GM23338 (cell line): ENCODE measurements at regions not wholly inside any gene's neighbourhood (a gene's known extent, or its start where the extent isn't known, plus 50 kb on each side); places are given as distances from the start of the nearest gene placed in this dataset.
"Not testable (repeated sequence)": the region's sequence is repeated elsewhere in the genome, so short reads cannot be mapped to it uniquely, and the experiment has no call there.

Experiments used
- ATAC-seq: fragments of 200-7000 bp; cut with Tn5 transposase; 3 replicates; pipeline ENCODE4 v1.9.1; 2020
- DNase-seq: peaks from one replicate; pipeline ENCODE4 v3.0.0-alpha.2; 2015; ENCODE audit warnings: low spot score
- H2AFZ ChIP-seq: fragments of 200-600 bp; sonication (generic); 2 replicates; pipeline ENCODE4 v1.8.0; 2016; ENCODE audit warnings: antibody characterized with exemption, mild to moderate bottlenecking, moderate library complexity
- H3F3A ChIP-seq: fragments of 200-600 bp; sonication (generic); replicated peaks from 2 replicates; pipeline ENCODE4 v1.8.0; 2017; ENCODE audit warnings: antibody characterized with exemption, mixed run types, low read depth
- H3K27ac ChIP-seq: fragments of 200-600 bp; sonication (generic); 2 replicates; pipeline ENCODE4 v1.6.1; 2016; ENCODE audit warnings: low read depth
- H3K27me3 ChIP-seq: fragments of 200-600 bp; sonication (generic); 2 replicates; pipeline ENCODE4 v1.8.0; 2016; ENCODE audit warnings: mild to moderate bottlenecking, mixed run types, moderate library complexity; ENCODE audit not compliant: insufficient read depth
- H3K36me3 ChIP-seq: fragments of 200-600 bp; sonication (generic); 2 replicates; pipeline ENCODE4 v1.8.0; 2016; ENCODE audit warnings: mild to moderate bottlenecking; ENCODE audit not compliant: insufficient read depth
- H3K4me1 ChIP-seq: fragments of 200-600 bp; sonication (generic); 2 replicates; pipeline ENCODE4 v1.8.0; 2016; ENCODE audit warnings: mild to moderate bottlenecking, moderate library complexity; ENCODE audit not compliant: insufficient read depth
- H3K4me2 ChIP-seq: fragments of 200-600 bp; sonication (generic); 2 replicates; pipeline ENCODE4 v1.7.1; 2017; ENCODE audit warnings: mixed run types
- H3K4me3 ChIP-seq: fragments of 200-600 bp; sonication (generic); 2 replicates; pipeline ENCODE4 v1.6.1; 2016; ENCODE audit warnings: mixed run types
- H3K79me2 ChIP-seq: fragments of 200-600 bp; sonication (generic); replicated peaks from 2 replicates; pipeline ENCODE4 v1.8.0; 2017; ENCODE audit warnings: mild to moderate bottlenecking; ENCODE audit not compliant: insufficient read depth
- H3K9me2 ChIP-seq: fragments of 200-600 bp; sonication (generic); 2 replicates; pipeline ENCODE4 v1.8.0; 2017; ENCODE audit not compliant: insufficient read depth
- H4K20me1 ChIP-seq: fragments of 200-600 bp; sonication (generic); replicated peaks from 2 replicates; pipeline ENCODE4 v1.8.0; 2017; ENCODE audit warnings: mild to moderate bottlenecking; ENCODE audit not compliant: insufficient read depth
- H3K27ac Mint-ChIP-seq: 2 replicates; pipeline ENCODE4 v1.8.0; 2020; ENCODE audit warnings: inconsistent platforms, mild to moderate bottlenecking, moderate library complexity, mixed read lengths
- H3K27me3 Mint-ChIP-seq: 3 replicates; pipeline ENCODE4 v1.8.0; 2022; ENCODE audit warnings: low read depth, mild to moderate bottlenecking, moderate library complexity, mixed read lengths, inconsistent platforms; ENCODE audit not compliant: insufficient read depth, poor library complexity
- H3K36me3 Mint-ChIP-seq: 3 replicates; pipeline ENCODE4 v1.8.0; 2021; ENCODE audit warnings: low read depth, mild to moderate bottlenecking, inconsistent platforms, moderate library complexity, mixed read lengths
- H3K4me1 Mint-ChIP-seq: 3 replicates; pipeline ENCODE4 v1.8.0; 2020; ENCODE audit warnings: mild to moderate bottlenecking, inconsistent platforms, mixed read lengths
- H3K4me3 Mint-ChIP-seq: 3 replicates; pipeline ENCODE4 v1.8.0; 2021; ENCODE audit warnings: moderate library complexity, mild to moderate bottlenecking, inconsistent platforms, mixed read lengths
- H3K9me3 Mint-ChIP-seq: 3 replicates; pipeline ENCODE4 v1.8.0; 2020; ENCODE audit warnings: moderate library complexity, mild to moderate bottlenecking, inconsistent platforms, mixed read lengths
- CREB1 ChIP-seq: fragments of 250-450 bp; sonication (Bioruptor Pico); IDR thresholded peaks from 2 replicates; pipeline ENCODE4 v1.5.0; 2020; ENCODE audit warnings: low read depth, mild to moderate bottlenecking, moderate library complexity
- ETS1 ChIP-seq: IDR thresholded peaks from 2 replicates; pipeline ENCODE4 v1.6.1; 2016; ENCODE audit warnings: antibody characterized with exemption
- EZH2 ChIP-seq: fragments of 200-600 bp; sonication (generic); IDR thresholded peaks from one replicate; pipeline ENCODE4 v1.8.0; 2017; ENCODE audit warnings: antibody characterized with exemption, mild to moderate bottlenecking, low read depth; ENCODE audit not compliant: unreplicated experiment
- JUNB ChIP-seq: IDR thresholded peaks from one replicate; pipeline ENCODE4 v1.6.1; 2016; ENCODE audit warnings: antibody characterized with exemption; ENCODE audit not compliant: unreplicated experiment
- NANOG ChIP-seq: IDR thresholded peaks from 2 replicates; pipeline ENCODE4 v1.6.1; 2016; ENCODE audit warnings: antibody characterized with exemption, borderline replicate concordance
- STAT1 ChIP-seq: IDR thresholded peaks from one replicate; pipeline ENCODE4 v1.6.1; 2016; ENCODE audit warnings: antibody characterized with exemption; ENCODE audit not compliant: unreplicated experiment
- ZNF114 ChIP-seq: fragments of 250-450 bp; sonication (Bioruptor Pico); IDR thresholded peaks from 2 replicates; pipeline ENCODE4 v1.5.0; 2020; ENCODE audit warnings: mild to moderate bottlenecking, moderate library complexity
- ZNF462 ChIP-seq: fragments of 250-450 bp; sonication (Bioruptor Pico); IDR thresholded peaks from 2 replicates; pipeline ENCODE4 v1.5.0; 2020; ENCODE audit warnings: mild to moderate bottlenecking, moderate library complexity
- TF ChIP-seq, protein P1 (sequence below), 2 experiments: fragments of 200-600 bp in 1 of 2; sonication (generic) in 1 of 2; conservative IDR thresholded peaks; 2 replicates each; pipeline versions ENCODE4 v1.5.1 to v1.6.1; 2016 to 2017; ENCODE audit warnings: antibody characterized with exemption in 2 of 2, low read depth in 2 of 2, mild to moderate bottlenecking in 2 of 2, moderate library complexity in 1 of 2

GRCh38 chr2:192687015-192687414 lies 492.3 kb upstream of the TMEFF2 start (continued):
- no peak for TF ChIP-seq ZNF462
- TF ChIP-seq JUNB, result no peak

DNA sequence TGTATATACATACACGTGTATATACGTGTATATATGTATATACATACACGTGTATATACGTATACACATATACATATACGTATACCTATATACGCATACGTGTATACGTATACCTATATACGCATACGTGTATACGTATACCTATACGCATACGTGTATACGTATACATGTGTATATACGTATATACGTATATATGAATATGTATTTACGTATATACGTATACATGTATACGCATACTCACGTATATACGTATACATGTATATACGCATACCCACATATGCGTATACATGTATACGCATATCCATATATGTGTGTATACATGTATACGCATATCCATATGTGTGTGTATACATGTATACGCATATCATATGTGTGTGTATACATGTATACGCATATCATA lies 487.8 kb upstream of the TMEFF2 start:
- H3K27me3 Mint-ChIP-seq, ATAC-seq: not testable (repeated sequence)

DNA sequence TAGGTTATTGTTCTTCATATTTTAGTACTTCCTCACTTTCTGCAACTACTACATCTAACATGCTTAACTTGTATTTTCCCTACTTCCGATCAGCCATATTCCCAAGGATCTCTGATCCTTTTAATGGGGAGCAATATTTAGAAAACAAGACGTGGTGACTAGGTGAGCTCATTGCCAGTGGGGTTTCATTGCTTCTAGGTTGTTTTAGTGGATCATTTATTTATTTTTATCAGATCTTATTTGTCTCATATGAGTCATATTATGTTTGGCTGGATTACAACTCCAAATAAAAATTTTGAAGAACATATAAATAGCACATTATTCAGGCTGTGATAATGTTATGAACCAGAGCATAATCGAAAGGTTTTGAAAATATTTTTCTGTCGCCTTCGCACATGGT lies 480.9 kb upstream of the TMEFF2 start:
- Histone ChIP-seq H3K4me3 (no peak overlapping the region), H3F3A (no peaks in the 10 kb centered on the region), H3K27me3 (no peaks in the 10 kb centered on the region), H4K20me1 (no peaks in the 10 kb centered on the region), H3K27ac (no peak overlapping the region), H3K79me2 (no peaks in the 10 kb centered on the region), H3K36me3 (no peaks in the 10 kb centered on the region), H3K9me2 (peaks cover 21% of the 10 kb centered on the region; the same call in 1 of the 2 replicates), H2AFZ (no peak overlapping the region), H3K4me1 (no peaks in the 10 kb centered on the region), H3K4me2 (no peak overlapping the region)
- H3K36me3 Mint-ChIP-seq, result no peaks in the 10 kb centered on the region
- DNase-seq (no peak), ATAC-seq (no peak)
- no peaks in the 10 kb centered on the region for H3K27me3 Mint-ChIP-seq
- no peak overlapping the region for H3K4me3 Mint-ChIP-seq
- H3K27ac Mint-ChIP-seq, result no peak overlapping the region
- H3K9me3 Mint-ChIP-seq, result no peaks in the 10 kb centered on the region
- no peaks in the 10 kb centered on the region for H3K4me1 Mint-ChIP-seq
- no peak for TF ChIP-seq ETS1
- TF ChIP-seq CREB1 (CRISPR knock-in tag), result no peak
- TF ChIP-seq NANOG, result no peak
- TF ChIP-seq ZNF114 (CRISPR knock-in tag), result no peak
- TF ChIP-seq EZH2, result no peak
- TF ChIP-seq, protein P1, sequence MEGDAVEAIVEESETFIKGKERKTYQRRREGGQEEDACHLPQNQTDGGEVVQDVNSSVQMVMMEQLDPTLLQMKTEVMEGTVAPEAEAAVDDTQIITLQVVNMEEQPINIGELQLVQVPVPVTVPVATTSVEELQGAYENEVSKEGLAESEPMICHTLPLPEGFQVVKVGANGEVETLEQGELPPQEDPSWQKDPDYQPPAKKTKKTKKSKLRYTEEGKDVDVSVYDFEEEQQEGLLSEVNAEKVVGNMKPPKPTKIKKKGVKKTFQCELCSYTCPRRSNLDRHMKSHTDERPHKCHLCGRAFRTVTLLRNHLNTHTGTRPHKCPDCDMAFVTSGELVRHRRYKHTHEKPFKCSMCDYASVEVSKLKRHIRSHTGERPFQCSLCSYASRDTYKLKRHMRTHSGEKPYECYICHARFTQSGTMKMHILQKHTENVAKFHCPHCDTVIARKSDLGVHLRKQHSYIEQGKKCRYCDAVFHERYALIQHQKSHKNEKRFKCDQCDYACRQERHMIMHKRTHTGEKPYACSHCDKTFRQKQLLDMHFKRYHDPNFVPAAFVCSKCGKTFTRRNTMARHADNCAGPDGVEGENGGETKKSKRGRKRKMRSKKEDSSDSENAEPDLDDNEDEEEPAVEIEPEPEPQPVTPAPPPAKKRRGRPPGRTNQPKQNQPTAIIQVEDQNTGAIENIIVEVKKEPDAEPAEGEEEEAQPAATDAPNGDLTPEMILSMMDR (conservative IDR thresholded peaks at IDR 0.05; ENCODE audit: low read depth in 2 of 2), result no peak
- TF ChIP-seq STAT1, result no peak

More for the DNA sequence above, 487.8 kb upstream of the TMEFF2 start:
- DNase-seq, H3K4me3 ChIP-seq, H4K20me1 ChIP-seq, H3K27ac ChIP-seq, H3K27ac Mint-ChIP-seq, H3K4me3 Mint-ChIP-seq, H3K36me3 Mint-ChIP-seq, H3K4me2 ChIP-seq, H3K4me1 ChIP-seq, H3K36me3 ChIP-seq, H3F3A ChIP-seq, H3K9me2 ChIP-seq, H3K9me3 Mint-ChIP-seq, H3K27me3 ChIP-seq, H3K79me2 ChIP-seq, H2AFZ ChIP-seq, H3K4me1 Mint-ChIP-seq: not testable (repeated sequence)
